CD4-positive, alpha-beta T cell treated with Interleukin-1 beta for 1 hour (primary cell): ENCODE measurements at regions not wholly inside any gene's neighbourhood (a gene's known extent, or its start where the extent isn't known, plus 50 kb on each side); places are given as distances from the start of the nearest gene placed in this dataset.

Experiments used
- DNase-seq, 2 donors: peaks; one replicate each; pipeline ENCODE4 v3.0.0-alpha.2; 2020 to 2022

- no peak for DNase-seq
Observed at GRCh38 chr12:87782838-87783237, 246.4 kb downstream of the C12orf50 start.

DNA sequence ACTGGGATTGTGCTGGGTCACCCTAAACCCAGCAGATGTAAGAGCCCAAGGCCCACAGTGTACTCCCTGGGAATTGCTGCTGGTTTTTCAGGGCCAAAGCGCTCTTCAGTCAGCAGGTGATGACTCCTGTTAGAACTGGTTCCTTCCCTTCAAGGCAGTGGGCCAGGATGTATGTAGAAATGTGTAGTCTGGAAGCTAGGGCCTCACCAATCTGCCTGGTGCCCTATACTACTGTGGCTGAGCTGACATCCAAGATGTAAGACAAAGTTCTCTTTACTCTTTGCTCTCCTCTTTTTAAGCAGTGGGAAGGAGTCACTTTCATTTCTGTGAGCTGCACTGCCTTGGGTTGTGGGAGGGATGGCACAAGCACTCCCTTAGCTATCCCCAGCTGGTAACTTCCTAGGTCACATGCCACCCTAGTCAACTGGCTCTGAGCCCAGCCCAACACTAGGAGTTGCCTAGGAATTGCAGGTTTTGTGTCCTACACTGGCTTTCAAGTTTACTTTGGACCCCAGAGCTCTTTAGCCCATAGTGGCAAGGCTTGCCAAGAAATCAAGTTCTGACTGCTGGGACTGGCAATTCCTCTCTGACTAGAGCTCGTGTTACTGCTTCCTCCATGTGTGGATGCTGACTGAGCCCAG lies 249.2 kb downstream of the C12orf50 start:
- DNase-seq: no peak

- DNase-seq: no peak
Observed at GRCh38 chr12:87779016-87779415, 250.2 kb downstream of the C12orf50 start.

GRCh38 chr12:87778065-87778464 lies 251.1 kb downstream of the C12orf50 start:
- DNase-seq: no peak

- DNase-seq: no peak
Observed at GRCh38 chr12:87775784-87776183, 253.4 kb downstream of the C12orf50 start.

DNA sequence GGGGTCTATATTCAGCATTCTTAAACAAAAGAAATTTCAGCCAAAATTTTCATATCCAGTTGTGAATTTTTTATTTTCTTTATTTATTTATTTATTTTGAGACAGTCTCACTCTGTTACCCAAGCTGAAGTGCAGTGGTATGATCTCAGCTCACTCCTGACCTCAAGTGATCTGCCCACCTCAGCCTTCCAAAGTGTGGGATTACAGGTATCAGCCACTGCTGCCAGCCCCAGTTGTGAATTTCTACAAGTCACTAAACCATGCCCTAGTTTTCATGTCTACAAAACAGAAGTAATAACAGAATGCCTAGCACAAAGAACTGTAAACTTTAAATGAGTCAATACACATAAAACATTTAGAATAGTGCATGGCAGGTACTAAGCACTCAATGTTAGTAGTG lies 254.2 kb downstream of the C12orf50 start:
- DNase-seq: no peak

DNA sequence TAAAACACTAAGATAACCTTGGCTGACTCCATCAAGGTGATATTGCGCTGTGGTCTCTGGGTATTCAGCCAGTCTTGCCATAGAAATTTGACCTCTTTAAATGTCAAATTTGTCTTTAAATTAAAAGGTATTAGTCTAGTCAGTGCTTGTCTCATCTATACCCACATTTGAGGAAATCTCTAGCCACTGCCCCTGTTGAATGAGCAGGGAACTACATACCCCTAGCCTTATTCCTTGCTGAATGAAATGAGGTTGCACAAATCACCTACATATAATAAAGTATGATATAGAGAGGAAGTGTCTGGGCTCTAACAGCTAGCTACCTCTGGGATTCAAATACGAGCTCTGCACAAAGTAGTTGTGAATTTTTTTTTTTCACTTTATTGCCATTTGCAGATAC lies 256.8 kb downstream of the C12orf50 start:
- no peak for DNase-seq

DNA sequence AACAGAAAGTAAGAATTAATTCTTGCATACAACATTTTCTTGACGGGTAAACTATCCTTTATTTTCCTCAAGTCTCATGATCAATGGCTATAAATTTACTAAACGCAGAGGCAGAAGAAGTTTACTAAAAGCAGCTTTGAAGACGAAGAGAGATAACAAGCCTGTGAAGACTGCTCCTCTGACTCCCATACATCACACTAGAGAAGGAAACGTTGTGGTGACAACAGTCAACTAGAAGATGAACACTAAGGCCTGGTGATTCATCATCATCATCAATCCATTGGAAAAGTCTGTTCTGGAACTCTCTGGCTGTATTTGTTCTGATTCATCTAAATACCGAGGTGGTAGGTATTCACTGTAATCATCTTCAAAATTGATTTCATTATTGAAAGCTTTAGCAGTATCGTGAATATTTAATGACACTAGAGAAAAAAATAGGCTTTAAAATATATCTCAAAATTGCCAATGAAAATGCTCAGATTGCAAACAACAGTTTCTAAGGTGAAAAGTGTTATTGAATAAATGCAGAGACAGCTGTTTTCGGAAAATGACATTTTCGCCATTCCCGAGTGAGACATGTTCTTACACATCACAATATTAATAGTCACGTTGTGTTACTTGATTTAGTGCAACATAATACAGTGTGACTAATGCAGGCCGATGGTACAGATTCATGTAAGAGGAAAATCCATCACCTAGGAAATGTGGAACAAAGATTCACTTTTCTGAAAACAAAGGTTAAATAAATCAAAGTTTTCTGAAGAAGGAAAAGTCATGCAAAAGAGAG lies 260.5 kb downstream of the C12orf50 start:
- no peak for DNase-seq

- no peak for DNase-seq
Observed at GRCh38 chr12:87766044-87766443, 263.2 kb downstream of the C12orf50 start.

GRCh38 chr12:87760943-87761342 lies 268.3 kb downstream of the C12orf50 start:
- no peak for DNase-seq

GRCh38 chr12:87758271-87758670 lies 270.9 kb downstream of the C12orf50 start:
- no peak for DNase-seq

GRCh38 chr12:87756721-87757120 lies 272.5 kb downstream of the C12orf50 start:
- DNase-seq: no peak

- DNase-seq: no peak
Observed at GRCh38 chr12:87756111-87756510, 273.1 kb downstream of the C12orf50 start.

DNA sequence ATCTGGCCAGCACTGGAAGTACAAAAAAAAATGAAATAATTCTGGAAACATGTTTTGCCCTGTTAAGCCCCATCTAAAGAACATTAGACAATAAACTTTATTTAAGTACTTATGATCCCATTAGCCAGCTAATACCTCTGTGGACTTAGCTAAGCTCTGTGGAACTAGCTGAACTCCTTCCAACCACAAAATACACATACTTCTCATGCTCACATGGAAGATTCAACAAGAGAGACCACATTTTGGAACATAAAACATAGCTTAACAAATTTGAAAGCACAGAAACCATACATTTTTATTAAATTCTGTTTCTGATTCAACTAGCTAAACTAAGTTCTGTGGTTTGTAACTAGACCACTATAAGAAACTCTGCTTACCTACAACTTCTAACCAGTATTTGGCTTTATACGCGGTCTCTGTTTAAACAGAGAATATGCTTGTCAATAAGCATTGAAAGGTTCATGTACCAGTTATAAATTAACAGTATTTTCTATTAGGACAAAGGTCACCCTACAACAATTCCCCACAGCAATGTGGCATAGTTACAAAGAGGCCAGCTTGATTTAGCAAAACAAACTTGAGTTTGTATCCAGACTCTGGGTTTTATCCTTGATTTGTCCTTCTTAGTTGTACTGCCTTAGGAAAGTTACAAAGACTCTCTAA lies 300.1 kb downstream of the C12orf50 start:
- no peak for DNase-seq

DNA sequence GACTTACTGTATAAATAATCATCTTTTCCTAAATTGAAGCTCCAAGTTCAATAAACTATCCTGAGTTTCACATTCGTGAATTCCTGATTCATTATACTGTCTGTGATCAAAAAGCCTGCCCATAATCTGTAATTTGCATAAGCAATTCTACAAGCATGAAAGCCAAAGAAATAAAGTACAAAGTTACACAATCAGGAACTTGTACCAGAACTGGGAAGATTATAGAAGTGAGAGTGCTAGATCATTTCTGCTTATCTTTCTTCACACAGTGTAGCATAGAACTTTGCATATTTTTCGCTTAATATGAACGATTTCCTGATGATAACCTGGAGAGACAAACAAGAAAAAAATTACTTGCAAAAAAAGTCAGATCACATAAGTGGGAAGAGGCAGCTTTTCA lies 308.2 kb downstream of the C12orf50 start:
- DNase-seq: no peak

- no peak for DNase-seq
Observed at GRCh38 chr12:87704374-87704773, 324.8 kb downstream of the C12orf50 start.

DNA sequence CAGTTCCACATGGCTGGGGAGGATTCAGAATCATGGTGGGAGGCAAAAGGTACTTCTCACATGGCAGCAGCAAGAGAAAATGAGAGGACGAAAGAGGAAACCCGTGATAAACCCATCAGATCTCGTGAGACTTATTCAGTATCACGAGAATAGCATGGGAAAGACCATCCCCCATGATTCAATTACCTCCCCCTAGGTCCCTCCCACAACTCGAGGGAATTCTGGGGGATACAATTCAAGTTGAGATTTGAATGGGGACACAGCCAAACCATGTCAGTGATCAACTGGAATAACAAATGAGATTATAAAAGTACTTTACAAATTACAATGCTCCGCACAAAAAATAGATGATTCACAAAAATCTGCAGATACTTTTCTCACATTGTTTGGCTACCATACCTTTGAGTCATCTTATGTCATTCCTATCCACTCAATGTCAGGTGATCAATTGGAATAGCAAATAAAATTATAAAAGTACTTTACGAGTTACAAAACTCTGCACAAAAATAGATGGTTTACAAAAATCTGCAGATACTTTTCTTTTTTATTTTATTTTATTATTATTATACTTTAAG lies 338.9 kb downstream of the C12orf50 start:
- no peak for DNase-seq

GRCh38 chr12:87689196-87689595 lies 340.0 kb downstream of the C12orf50 start:
- no peak for DNase-seq

GRCh38 chr12:87687362-87687761 lies 341.8 kb downstream of the C12orf50 start:
- DNase-seq: no peak

DNA sequence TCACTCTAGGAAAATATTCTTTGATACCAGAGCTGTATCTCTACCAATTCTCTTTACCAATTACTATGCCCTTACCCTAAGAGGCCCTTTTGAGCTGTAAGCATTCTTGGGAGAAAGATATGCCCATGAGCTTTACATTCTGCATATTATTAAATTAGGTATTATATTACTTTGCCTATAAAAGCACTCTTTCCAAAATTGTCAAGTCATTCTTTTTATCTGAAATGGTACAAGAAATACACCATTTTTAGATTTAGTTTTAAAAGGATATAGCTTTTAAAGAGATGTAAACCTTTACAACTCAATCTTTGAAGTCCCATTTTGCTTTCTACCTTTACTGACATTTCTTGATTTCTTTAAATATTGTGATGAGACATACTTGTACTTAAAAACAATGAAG lies 343.5 kb downstream of the C12orf50 start:
- no peak for DNase-seq

DNA sequence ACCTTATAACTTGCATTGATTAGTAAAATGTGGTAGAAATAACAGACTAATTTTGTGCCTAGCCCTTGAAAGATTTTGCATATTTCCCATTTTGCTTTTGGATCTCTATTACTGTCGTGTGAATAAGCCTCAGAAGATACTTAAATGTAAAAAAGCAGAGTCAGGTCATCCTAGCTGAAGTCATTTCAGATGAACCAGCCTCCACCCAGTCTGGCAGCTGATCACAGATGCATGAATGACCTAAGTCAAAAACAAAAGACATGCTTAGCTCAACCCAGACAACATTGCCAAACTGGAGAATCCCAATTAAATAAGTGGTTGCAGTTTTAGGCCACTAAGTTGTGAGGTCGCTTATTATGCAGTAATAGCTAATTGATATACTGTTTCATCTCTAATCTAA lies 349.9 kb downstream of the C12orf50 start:
- no peak for DNase-seq

DNA sequence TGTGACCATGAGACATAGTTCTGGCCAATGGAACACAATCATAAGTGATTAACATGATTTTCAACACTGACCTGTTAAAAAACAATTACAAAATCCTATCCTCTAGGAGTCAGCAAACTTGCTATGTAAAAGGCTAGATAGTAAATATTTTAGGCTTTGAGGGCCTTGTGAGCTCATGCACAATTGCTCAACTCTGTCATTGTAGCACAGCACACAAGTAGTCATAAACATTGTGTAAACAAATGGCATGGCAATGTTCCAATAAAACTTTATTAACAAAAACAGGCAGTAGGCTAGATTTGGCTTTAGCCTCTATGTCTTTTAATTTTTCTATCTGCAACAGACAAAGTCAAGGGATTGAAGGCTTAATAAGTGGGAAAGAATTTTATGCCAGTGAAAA lies 350.7 kb downstream of the C12orf50 start:
- DNase-seq: no peak

- no peak for DNase-seq
Observed at GRCh38 chr12:87676731-87677130, 352.5 kb downstream of the C12orf50 start.

- DNase-seq: no peak
Observed at GRCh38 chr12:87671757-87672156, 357.4 kb downstream of the C12orf50 start.
